Activated T-cell treated with anti-CD3 and anti-CD28 coated beads, Interleukin-2, amount 50 U/mL, for 24 hours (primary cell): ENCODE measurements at regions not wholly inside any gene's neighbourhood (a gene's known extent, or its start where the extent isn't known, plus 50 kb on each side); places are given as distances from the start of the nearest gene placed in this dataset.
"Not testable (repeated sequence)": the region's sequence is repeated elsewhere in the genome, so short reads cannot be mapped to it uniquely, and the experiment has no call there.

Experiments used
- DNase-seq: peaks from one replicate; pipeline ENCODE4 v3.0.0-alpha.2; 2020
- H3K27ac Mint-ChIP-seq: 2 replicates; pipeline ENCODE4 v1.8.0; 2020; ENCODE audit warnings: mild to moderate bottlenecking, mixed read lengths
- H3K27me3 Mint-ChIP-seq: 2 replicates; pipeline ENCODE4 v1.8.0; 2020; ENCODE audit warnings: mixed read lengths
- H3K36me3 Mint-ChIP-seq: 2 replicates; pipeline ENCODE4 v1.8.0; 2020; ENCODE audit warnings: low read depth, mixed read lengths
- H3K4me1 Mint-ChIP-seq: 2 replicates; pipeline ENCODE4 v1.8.0; 2020; ENCODE audit warnings: low read depth, mixed read lengths
- H3K4me3 Mint-ChIP-seq: 2 replicates; pipeline ENCODE4 v1.8.0; 2020; ENCODE audit warnings: mild to moderate bottlenecking, moderate library complexity, mixed read lengths
- H3K9me3 Mint-ChIP-seq: 2 replicates; pipeline ENCODE4 v1.8.0; 2020; ENCODE audit warnings: mixed read lengths

GRCh38 chr3:81217101-81217500 is 544.3 kb downstream of the GBE1 start:
- no peaks in the 10 kb centered on the region for H3K27me3 Mint-ChIP-seq
- no peaks in the 10 kb centered on the region for H3K36me3 Mint-ChIP-seq
- no peaks in the 10 kb centered on the region for H3K4me1 Mint-ChIP-seq
- H3K4me3 Mint-ChIP-seq, result no peak overlapping the region
- DNase-seq, result no peak
- peaks cover 6% of the 10 kb centered on the region for H3K9me3 Mint-ChIP-seq
- H3K27ac Mint-ChIP-seq, result no peak overlapping the region

GRCh38 chr3:81216192-81216591 is 545.3 kb downstream of the GBE1 start:
- DNase-seq, result no peak
- no peak overlapping the region for H3K27ac Mint-ChIP-seq
- H3K9me3 Mint-ChIP-seq, result peaks cover 9% of the 10 kb centered on the region
- H3K4me1 Mint-ChIP-seq, result no peaks in the 10 kb centered on the region
- no peaks in the 10 kb centered on the region for H3K27me3 Mint-ChIP-seq
- H3K36me3 Mint-ChIP-seq, result no peaks in the 10 kb centered on the region
- no peak overlapping the region for H3K4me3 Mint-ChIP-seq

GRCh38 chr3:81214631-81215030 is 546.8 kb downstream of the GBE1 start:
- no peak overlapping the region for H3K27ac Mint-ChIP-seq
- DNase-seq, result no peak

GRCh38 chr3:81199587-81199986 is 561.9 kb downstream of the GBE1 start:
- Mint-ChIP-seq H3K36me3 (no peaks in the 10 kb centered on the region), H3K27ac (no peak overlapping the region), H3K4me1 (no peaks in the 10 kb centered on the region), H3K27me3 (no peaks in the 10 kb centered on the region), H3K9me3 (peaks cover 2% of the 10 kb centered on the region), H3K4me3 (no peak overlapping the region)
- no peak for DNase-seq

More at GRCh38 chr3:81214631-81215030, 546.8 kb downstream of the GBE1 start:
- Mint-ChIP-seq H3K9me3 (peaks cover 9% of the 10 kb centered on the region), H3K4me3 (no peak overlapping the region), H3K4me1 (no peaks in the 10 kb centered on the region), H3K36me3 (no peaks in the 10 kb centered on the region), H3K27me3 (no peaks in the 10 kb centered on the region)

GRCh38 chr3:81198756-81199155 is 562.7 kb downstream of the GBE1 start:
- Mint-ChIP-seq H3K27ac (no peak overlapping the region), H3K4me3 (no peak overlapping the region), H3K9me3 (peaks cover 2% of the 10 kb centered on the region), H3K36me3 (no peaks in the 10 kb centered on the region), H3K4me1 (no peaks in the 10 kb centered on the region), H3K27me3 (no peaks in the 10 kb centered on the region)
- DNase-seq, result no peak

GRCh38 chr3:81198216-81198615 is 563.2 kb downstream of the GBE1 start:
- no peak for DNase-seq
- H3K4me3 Mint-ChIP-seq, result no peak overlapping the region
- peaks cover under 1% of the 10 kb centered on the region for H3K9me3 Mint-ChIP-seq
- no peaks in the 10 kb centered on the region for H3K36me3 Mint-ChIP-seq
- H3K27ac Mint-ChIP-seq, result no peak overlapping the region
- H3K27me3 Mint-ChIP-seq, result no peaks in the 10 kb centered on the region
- no peaks in the 10 kb centered on the region for H3K4me1 Mint-ChIP-seq

- no peak overlapping the region for H3K4me3 Mint-ChIP-seq
- no peaks in the 10 kb centered on the region for H3K4me1 Mint-ChIP-seq
- no peaks in the 10 kb centered on the region for H3K27me3 Mint-ChIP-seq
- H3K9me3 Mint-ChIP-seq, result no peaks in the 10 kb centered on the region
- DNase-seq, result no peak
- H3K27ac Mint-ChIP-seq, result no peak overlapping the region
- no peaks in the 10 kb centered on the region for H3K36me3 Mint-ChIP-seq
These were observed 564.1 kb downstream of the GBE1 start for GRCh38 chr3:81197386-81197785.

- Mint-ChIP-seq H3K36me3 (no peaks in the 10 kb centered on the region), H3K27me3 (no peaks in the 10 kb centered on the region), H3K9me3 (peaks cover under 1% of the 10 kb centered on the region), H3K27ac (no peak overlapping the region), H3K4me3 (no peak overlapping the region), H3K4me1 (no peaks in the 10 kb centered on the region)
- no peak for DNase-seq
These were observed 566.0 kb downstream of the GBE1 start for GRCh38 chr3:81195478-81195877.

- no peak for DNase-seq
- Mint-ChIP-seq H3K4me3 (no peak overlapping the region), H3K27me3 (no peaks in the 10 kb centered on the region), H3K4me1 (no peaks in the 10 kb centered on the region), H3K27ac (no peak overlapping the region), H3K9me3 (peaks cover 16% of the 10 kb centered on the region), H3K36me3 (no peaks in the 10 kb centered on the region)
These were observed 575.0 kb downstream of the GBE1 start for GRCh38 chr3:81186412-81186811.

- not testable (repeated sequence) for H3K4me3 Mint-ChIP-seq, H3K4me1 Mint-ChIP-seq, H3K27ac Mint-ChIP-seq, H3K36me3 Mint-ChIP-seq, DNase-seq, H3K27me3 Mint-ChIP-seq
- H3K9me3 Mint-ChIP-seq, result peaks cover 18% of the 10 kb centered on the region
These were observed 579.2 kb downstream of the GBE1 start for GRCh38 chr3:81182086-81182875.

- no peaks in the 10 kb centered on the region for H3K4me1 Mint-ChIP-seq
- H3K36me3 Mint-ChIP-seq, result no peaks in the 10 kb centered on the region
- H3K27me3 Mint-ChIP-seq, result no peaks in the 10 kb centered on the region
- no peak overlapping the region for H3K4me3 Mint-ChIP-seq
- no peak for DNase-seq
- H3K9me3 Mint-ChIP-seq, result no peaks in the 10 kb centered on the region
- no peak overlapping the region for H3K27ac Mint-ChIP-seq
These were observed 587.9 kb downstream of the GBE1 start for GRCh38 chr3:81173514-81173913.

- no peak for DNase-seq
- Mint-ChIP-seq H3K9me3 (peaks cover 2% of the 10 kb centered on the region), H3K4me3 (no peak overlapping the region), H3K27me3 (no peaks in the 10 kb centered on the region), H3K4me1 (no peaks in the 10 kb centered on the region), H3K36me3 (no peaks in the 10 kb centered on the region), H3K27ac (no peak overlapping the region)
These were observed 591.1 kb downstream of the GBE1 start for GRCh38 chr3:81170298-81170697.

- Mint-ChIP-seq H3K27ac (no peak overlapping the region), H3K4me1 (no peaks in the 10 kb centered on the region), H3K27me3 (no peaks in the 10 kb centered on the region), H3K4me3 (no peak overlapping the region), H3K36me3 (no peaks in the 10 kb centered on the region), H3K9me3 (peaks cover 4% of the 10 kb centered on the region)
- DNase-seq, result no peak
These were observed 596.6 kb downstream of the GBE1 start for GRCh38 chr3:81164806-81165205.

- Mint-ChIP-seq H3K9me3 (peaks cover 3% of the 10 kb centered on the region), H3K4me3 (no peak overlapping the region), H3K27ac (no peak overlapping the region), H3K27me3 (no peaks in the 10 kb centered on the region), H3K36me3 (no peaks in the 10 kb centered on the region), H3K4me1 (no peaks in the 10 kb centered on the region)
- DNase-seq, result no peak
These were observed 599.6 kb downstream of the GBE1 start for GRCh38 chr3:81161851-81162250.

- Mint-ChIP-seq H3K4me1 (no peaks in the 10 kb centered on the region), H3K27ac (no peak overlapping the region), H3K4me3 (no peak overlapping the region), H3K27me3 (no peaks in the 10 kb centered on the region), H3K36me3 (no peaks in the 10 kb centered on the region), H3K9me3 (peaks cover 10% of the 10 kb centered on the region)
- no peak for DNase-seq
These were observed 600.3 kb downstream of the GBE1 start for GRCh38 chr3:81161100-81161499.
